Epidermal melanocyte (primary cell): ENCODE measurements at regions not wholly inside any gene's neighbourhood (a gene's known extent, or its start where the extent isn't known, plus 50 kb on each side); places are given as distances from the start of the nearest gene placed in this dataset.

Source experiments
- DNase-seq: peaks from one replicate; pipeline ENCODE4 v3.0.0; 2011; ENCODE audit warnings: low spot score; ENCODE audit not compliant: insufficient read length

GRCh38 chr4:107318078-107318477 is 282.0 kb upstream of the DKK2 start:
- no peak for DNase-seq

GRCh38 chr4:107317611-107318010 is 281.5 kb upstream of the DKK2 start:
- no peak for DNase-seq

GRCh38 chr4:107315584-107315983 is 279.5 kb upstream of the DKK2 start:
- no peak for DNase-seq

- DNase-seq: no peak
Observed at GRCh38 chr4:107314156-107314555, 278.0 kb upstream of the DKK2 start.

- no peak for DNase-seq
Observed at GRCh38 chr4:107312366-107312765, 276.3 kb upstream of the DKK2 start.

- DNase-seq: no peak
Observed at GRCh38 chr4:107304699-107305286, 268.7 kb upstream of the DKK2 start.

GRCh38 chr4:107299646-107300045 is 263.5 kb upstream of the DKK2 start:
- no peak for DNase-seq

GRCh38 chr4:107292979-107293378 is 256.9 kb upstream of the DKK2 start:
- no peak for DNase-seq

- DNase-seq: peak; percentile 29
Observed at GRCh38 chr4:107283587-107284559, 247.8 kb upstream of the DKK2 start.

- DNase-seq: no peak
Observed at GRCh38 chr4:107279733-107280132, 243.6 kb upstream of the DKK2 start.

- no peak for DNase-seq
Observed at GRCh38 chr4:107278791-107279483, 242.8 kb upstream of the DKK2 start.

GRCh38 chr4:107276052-107276451 is 239.9 kb upstream of the DKK2 start:
- no peak for DNase-seq

GRCh38 chr4:107275225-107275624 is 239.1 kb upstream of the DKK2 start:
- no peak for DNase-seq

GRCh38 chr4:107270614-107271013 is 234.5 kb upstream of the DKK2 start:
- DNase-seq: no peak

- DNase-seq: no peak
Observed at GRCh38 chr4:107269175-107269574, 233.1 kb upstream of the DKK2 start.

- no peak for DNase-seq
Observed at GRCh38 chr4:107265859-107266258, 229.7 kb upstream of the DKK2 start.

- no peak for DNase-seq
Observed at GRCh38 chr4:107261241-107261874, 225.2 kb upstream of the DKK2 start.

- no peak for DNase-seq
Observed at GRCh38 chr4:107258359-107258758, 222.2 kb upstream of the DKK2 start.

GRCh38 chr4:107255596-107255995 is 219.5 kb upstream of the DKK2 start:
- DNase-seq: no peak

GRCh38 chr4:107255114-107255513 is 219.0 kb upstream of the DKK2 start:
- DNase-seq: no peak

- no peak for DNase-seq
Observed at GRCh38 chr4:107253579-107254068, 217.5 kb upstream of the DKK2 start.

GRCh38 chr4:107253090-107253489 is 217.0 kb upstream of the DKK2 start:
- DNase-seq: no peak
